B cell (primary cell): ENCODE measurements at regions not wholly inside any gene's neighbourhood (a gene's known extent, or its start where the extent isn't known, plus 50 kb on each side); places are given as distances from the start of the nearest gene placed in this dataset.

Experiments
- ATAC-seq: fragments of 200-7000 bp; cut with Tn5 transposase; one replicate; pipeline ENCODE4 v1.10.0; 2021; ENCODE audit warnings: low read depth, mild to moderate bottlenecking, moderate number of reproducible peaks, moderate library complexity
- CTCF ChIA-PET: fragments of 350-600 bp; sonication (Branson Sonifier 250); formaldehyde crosslinking; loops from one replicate; lab custom pipeline; 2021; ENCODE audit warnings: antibody characterized with exemption, inconsistent platforms; lab: Charles Lee
- POLR2A ChIA-PET: fragments of 350-600 bp; sonication (Branson Sonifier 250); formaldehyde crosslinking; loops from one replicate; lab custom pipeline; 2021; ENCODE audit warnings: antibody characterized with exemption; lab: Charles Lee
- DNase-seq: peaks from one replicate; pipeline ENCODE4 v3.0.0; 2013
- H2AFZ ChIP-seq: 2 replicates; pipeline ENCODE4 v1.6.1; 2012; ENCODE audit warnings: mild to moderate bottlenecking, low read depth, low read length; ENCODE audit not compliant: insufficient read depth, poor library complexity, severe bottlenecking
- H3K27ac ChIP-seq, 2 donors: 1 replicate in 1 of 2; 2 replicates in 1 of 2; pipeline ENCODE4 v1.5.1; 2012 to 2013; ENCODE audit warnings: low read length in 2 of 2, mild to moderate bottlenecking in 2 of 2, moderate library complexity in 1 of 2
- H3K27me3 ChIP-seq, 4 experiments: fragments of 200-600 bp in 1 of 4; sonication (generic) in 1 of 4; replicated peaks in 1 of 4; 1 replicate in 2 of 4; 2 replicates in 2 of 4; pipeline versions ENCODE4 v1.6.1 to v1.7.0; 2013 to 2016; ENCODE audit warnings: low read length in 3 of 4, mild to moderate bottlenecking in 2 of 4, mixed read lengths in 1 of 4, moderate library complexity in 1 of 4; ENCODE audit not compliant: insufficient read depth in 4 of 4, control insufficient read depth in 3 of 4; ENCODE audit errors: control extremely low read depth in 1 of 4
- H3K36me3 ChIP-seq, 2 experiments: replicated peaks in 1 of 2; 1 replicate in 1 of 2; 2 replicates in 1 of 2; pipeline versions ENCODE4 v1.6.1 to v1.7.1; 2013; ENCODE audit warnings: low read length in 1 of 2; ENCODE audit not compliant: insufficient read depth in 2 of 2, control insufficient read depth in 1 of 2; ENCODE audit errors: control extremely low read depth in 1 of 2, extremely low read depth in 1 of 2
- H3K4me1 ChIP-seq, 2 donors: fragments of 200-600 bp in 1 of 2; sonication (generic) in 1 of 2; 1 replicate in 1 of 2; 2 replicates in 1 of 2; pipeline versions ENCODE4 v1.5.1 to v1.6.1; 2013 to 2017; ENCODE audit warnings: low read length in 2 of 2; ENCODE audit not compliant: control insufficient read depth in 2 of 2, insufficient read depth in 2 of 2
- H3K4me2 ChIP-seq: replicated peaks from 2 replicates; pipeline ENCODE3; 2012; ENCODE audit warnings: mild to moderate bottlenecking, low read depth, low read length; ENCODE audit not compliant: poor library complexity, severe bottlenecking
- H3K4me3 ChIP-seq, 5 experiments: fragments of 200-600 bp in 1 of 5; sonication (generic) in 1 of 5; 1 replicate in 3 of 5; 2 replicates in 2 of 5; pipeline versions ENCODE4 v1.5.1 to v1.7.0; 2011 to 2016; ENCODE audit warnings: low read length in 4 of 5, mild to moderate bottlenecking in 4 of 5, low read depth in 2 of 5, control low read depth in 1 of 5, moderate library complexity in 1 of 5; ENCODE audit not compliant: insufficient read depth in 1 of 5; ENCODE audit errors: control extremely low read depth in 1 of 5, extremely low read depth in 1 of 5
- H3K79me2 ChIP-seq: fragments of 200-600 bp; sonication (generic); one replicate; pipeline ENCODE4 v1.6.0; 2016; ENCODE audit warnings: low read length; ENCODE audit not compliant: control insufficient read depth, insufficient read depth
- H3K9ac ChIP-seq: fragments of 200-600 bp; sonication (generic); 2 replicates; pipeline ENCODE4 v1.6.1; 2017; ENCODE audit warnings: mild to moderate bottlenecking, low read length, moderate library complexity
- H3K9me3 ChIP-seq, 3 donors: one replicate each; pipeline versions ENCODE4 v1.6.1 to v1.7.1; 2013; ENCODE audit warnings: low read length in 2 of 3; ENCODE audit not compliant: control insufficient read depth in 2 of 3, insufficient read depth in 1 of 3; ENCODE audit errors: control extremely low read depth in 1 of 3
- H4K20me1 ChIP-seq: 2 replicates; pipeline ENCODE4 v1.6.0; 2012; ENCODE audit warnings: mild to moderate bottlenecking, low read length; ENCODE audit not compliant: insufficient read depth, control insufficient read depth, poor library complexity, severe bottlenecking
- H3K27ac Mint-ChIP-seq: one replicate; pipeline ENCODE4 v1.8.0; 2021; ENCODE audit warnings: mixed read lengths
- H3K27me3 Mint-ChIP-seq: one replicate; pipeline ENCODE4 v1.8.0; 2021; ENCODE audit warnings: mixed read lengths
- H3K4me1 Mint-ChIP-seq: one replicate; pipeline ENCODE4 v1.8.0; 2021; ENCODE audit warnings: mixed read lengths
- H3K4me3 Mint-ChIP-seq: one replicate; pipeline ENCODE4 v1.8.0; 2021; ENCODE audit warnings: mixed read lengths
- H3K9me3 Mint-ChIP-seq: one replicate; pipeline ENCODE4 v1.8.0; 2022; ENCODE audit warnings: mixed read lengths; ENCODE audit not compliant: insufficient read depth
- CTCF ChIP-seq: fragments of 200-600 bp; IDR thresholded peaks from one replicate; pipeline ENCODE4 v1.8.0; 2022; ENCODE audit warnings: antibody characterized with exemption, mild to moderate bottlenecking
- EZH2 ChIP-seq: IDR thresholded peaks from 2 replicates; pipeline ENCODE4 v1.6.1; 2012; ENCODE audit warnings: borderline replicate concordance, low read depth, mild to moderate bottlenecking, moderate library complexity, low read length; ENCODE audit not compliant: insufficient read depth, poor library complexity, severe bottlenecking
- WGBS: methylation state at CpG from one replicate; pipeline ENCODE4 v1.1.5; 2013; ENCODE audit warnings: missing lambda C conversion rate; ENCODE audit not compliant: insufficient coverage; 5-methylcytosine and 5-hydroxymethylcytosine counted together
- intact Hi-C: fragments of 100-400 bp; cut with micrococcal nuclease; formaldehyde crosslinking; loops from one replicate; pipeline ENCODE4 v1.10.0; 2022

DNA sequence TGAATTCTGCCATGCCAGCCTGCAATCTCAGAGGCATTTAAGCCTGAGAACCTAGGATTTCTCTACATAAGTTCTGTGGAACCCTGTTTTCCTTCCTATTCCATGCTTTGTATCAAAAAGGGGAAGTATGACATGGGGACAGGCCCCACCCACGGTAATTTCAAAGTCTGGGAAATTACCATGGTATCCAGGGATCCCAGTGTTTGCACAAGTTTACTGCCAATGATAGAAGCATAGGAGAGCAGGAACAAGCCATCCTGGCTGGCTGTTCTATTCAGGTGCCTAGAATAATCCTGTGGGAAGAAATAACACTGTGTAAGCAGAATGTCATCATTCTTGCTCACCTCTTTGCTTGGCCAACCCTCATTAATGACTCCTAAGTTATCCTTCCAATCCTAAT lies 53.8 kb upstream of the ATP1B1 start:
- Histone ChIP-seq H3K4me2 (no peak overlapping the region), H3K4me1 (no peaks in the 10 kb centered on the region), H3K79me2 (no peaks in the 10 kb centered on the region), H3K9ac (no peak overlapping the region), H3K36me3 (no peaks in the 10 kb centered on the region), H3K9me3 (no peaks in the 10 kb centered on the region), H3K4me3 (no peak overlapping the region), H3K27ac (no peak overlapping the region), H2AFZ (no peak overlapping the region), H4K20me1 (no peaks in the 10 kb centered on the region), H3K27me3 (no peaks in the 10 kb centered on the region)
- no peak for TF ChIP-seq EZH2
- TF ChIP-seq CTCF: no peak
- no peak for DNase-seq
- Mint-ChIP-seq H3K27ac (no peak overlapping the region), H3K27me3 (peaks cover 18% of the 10 kb centered on the region), H3K9me3 (no peaks in the 10 kb centered on the region), H3K4me3 (no peak overlapping the region), H3K4me1 (no peaks in the 10 kb centered on the region)
- intact Hi-C loops: no loop called here
- ChIA-PET POLR2A (no interaction called here), CTCF (no interaction called here)
- no peak for ATAC-seq
- WGBS: 11% methylated on average over 1 of the region's 1 CpG

DNA sequence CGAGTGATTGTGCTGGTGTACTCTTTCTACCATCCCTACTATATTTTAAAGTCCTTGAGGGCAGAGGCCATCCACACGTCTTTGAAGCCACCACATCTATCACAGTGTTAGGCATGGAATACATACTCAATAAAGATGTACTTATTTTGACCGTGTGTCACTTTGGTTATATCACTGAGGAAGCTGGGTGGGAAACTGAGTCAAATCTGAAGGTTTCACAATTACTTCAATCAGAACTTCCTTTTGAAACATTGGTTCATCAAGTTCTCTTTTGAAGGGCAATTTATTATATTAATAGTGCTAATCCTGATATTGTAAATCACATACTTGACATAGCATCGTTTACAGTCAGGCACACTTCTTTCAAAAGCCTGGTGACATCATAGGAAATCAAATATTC lies 53.3 kb upstream of the ATP1B1 start:
- no peak overlapping the region for H3K9ac ChIP-seq
- no peaks in the 10 kb centered on the region for H3K9me3 Mint-ChIP-seq
- ChIA-PET CTCF (no interaction called here), POLR2A (no interaction called here)
- no peaks in the 10 kb centered on the region for H3K27me3 ChIP-seq
- no peaks in the 10 kb centered on the region for H3K9me3 ChIP-seq
- no peaks in the 10 kb centered on the region for H3K4me1 Mint-ChIP-seq
- H3K4me2 ChIP-seq: no peak overlapping the region
- ATAC-seq (no peak), DNase-seq (no peak)
- no peak overlapping the region for H3K4me3 ChIP-seq
- H3K4me1 ChIP-seq: no peaks in the 10 kb centered on the region
- peaks cover 21% of the 10 kb centered on the region for H3K27me3 Mint-ChIP-seq
- H3K79me2 ChIP-seq: no peaks in the 10 kb centered on the region
- no peak overlapping the region for H3K27ac Mint-ChIP-seq
- TF ChIP-seq EZH2: no peak
- TF ChIP-seq CTCF: no peak
- no CpG with 5 or more reads among the region's 4 CpGs for WGBS
- intact Hi-C loops: no loop called here
- no peak overlapping the region for H3K4me3 Mint-ChIP-seq
- no peaks in the 10 kb centered on the region for H4K20me1 ChIP-seq
- no peak overlapping the region for H2AFZ ChIP-seq
- H3K36me3 ChIP-seq: no peaks in the 10 kb centered on the region
- no peak overlapping the region for H3K27ac ChIP-seq
